Thoracic aorta (tissue), 2 donors: ENCODE measurements at regions not wholly inside any gene's neighbourhood (a gene's known extent, or its start where the extent isn't known, plus 50 kb on each side); places are given as distances from the start of the nearest gene placed in this dataset.

Source experiments
- ATAC-seq: fragments of 150-250 bp; one replicate; pipeline ENCODE4 v1.8.0; 2017; ENCODE audit warnings: low read depth; ENCODE audit not compliant: insufficient number of reproducible peaks, low FRiP score
- DNase-seq: peaks from one replicate; pipeline ENCODE4 v3.0.0-alpha.2; 2020; ENCODE audit warnings: low spot score
- H3K27ac ChIP-seq, 2 donors: fragments of 200-600 bp; sonication (generic); 1 replicate in 1 of 2; 2 replicates in 1 of 2; pipeline ENCODE4 v1.5.1; 2016; ENCODE audit warnings: mild to moderate bottlenecking in 2 of 2, moderate library complexity in 2 of 2
- H3K27me3 ChIP-seq: fragments of 200-600 bp; sonication (generic); replicated peaks from 2 replicates; pipeline ENCODE4 v1.6.0; 2016; ENCODE audit warnings: mild to moderate bottlenecking; ENCODE audit not compliant: insufficient read depth
- H3K36me3 ChIP-seq: fragments of 200-600 bp; sonication (generic); one replicate; pipeline ENCODE4 v1.5.1; 2016
- H3K4me1 ChIP-seq, 2 donors: fragments of 200-600 bp; sonication (generic); 1 replicate in 1 of 2; 2 replicates in 1 of 2; pipeline versions ENCODE4 v1.5.1 to v1.6.0; 2016; ENCODE audit warnings: low read depth in 2 of 2, mild to moderate bottlenecking in 1 of 2; ENCODE audit not compliant: control insufficient read depth in 1 of 2
- H3K4me3 ChIP-seq: fragments of 200-600 bp; sonication (generic); 2 replicates; pipeline ENCODE4 v1.5.1; 2016; ENCODE audit warnings: mild to moderate bottlenecking
- H3K9me3 ChIP-seq: fragments of 200-600 bp; sonication (generic); 2 replicates; pipeline ENCODE4 v1.5.1; 2016
- CTCF ChIP-seq: fragments of 200-600 bp; sonication (generic); IDR thresholded peaks from one replicate; pipeline ENCODE4 v1.5.1; 2019; ENCODE audit warnings: antibody characterized with exemption

GRCh38 chr12:39040275-39040674, 134.9 kb upstream of the CPNE8 start:
- Histone ChIP-seq H3K4me1 (no peaks in the 10 kb centered on the region), H3K27me3 (no peaks in the 10 kb centered on the region), H3K4me3 (no peak overlapping the region), H3K9me3 (no peaks in the 10 kb centered on the region), H3K27ac (no peak overlapping the region), H3K36me3 (no peaks in the 10 kb centered on the region)
- no peak for DNase-seq
- ATAC-seq, result no peak
- no peak for TF ChIP-seq CTCF

DNA sequence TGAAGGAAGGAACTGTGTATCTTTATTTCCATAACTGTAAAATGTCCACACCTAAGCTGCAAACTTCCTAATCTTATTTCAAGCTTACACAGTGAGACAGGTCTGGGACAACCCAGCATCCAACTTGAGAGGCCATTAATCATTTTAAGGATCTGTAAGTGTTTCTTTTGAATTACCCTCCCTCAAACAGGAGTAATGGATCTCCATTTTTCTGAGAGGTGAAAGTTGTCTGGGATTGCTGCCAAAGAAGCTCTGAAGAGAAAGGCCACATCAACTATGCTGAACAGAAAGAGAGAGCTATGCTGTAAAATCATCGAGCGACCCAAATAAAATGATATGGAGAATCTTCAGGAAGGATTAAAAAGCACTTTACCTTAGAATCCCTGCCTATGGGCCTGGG, 131.7 kb upstream of the CPNE8 start:
- Histone ChIP-seq H3K36me3 (no peaks in the 10 kb centered on the region), H3K4me3 (no peak overlapping the region), H3K27ac (no peak overlapping the region), H3K9me3 (no peaks in the 10 kb centered on the region), H3K27me3 (no peaks in the 10 kb centered on the region), H3K4me1 (no peaks in the 10 kb centered on the region)
- ATAC-seq, result no peak
- no peak for DNase-seq
- no peak for TF ChIP-seq CTCF

GRCh38 chr12:39036105-39036504, 130.7 kb upstream of the CPNE8 start:
- no peaks in the 10 kb centered on the region for H3K9me3 ChIP-seq
- no peak for TF ChIP-seq CTCF
- no peak overlapping the region for H3K27ac ChIP-seq
- no peaks in the 10 kb centered on the region for H3K36me3 ChIP-seq
- no peak for DNase-seq
- no peaks in the 10 kb centered on the region for H3K4me1 ChIP-seq
- no peak overlapping the region for H3K4me3 ChIP-seq
- no peak for ATAC-seq
- H3K27me3 ChIP-seq, result no peaks in the 10 kb centered on the region

DNA sequence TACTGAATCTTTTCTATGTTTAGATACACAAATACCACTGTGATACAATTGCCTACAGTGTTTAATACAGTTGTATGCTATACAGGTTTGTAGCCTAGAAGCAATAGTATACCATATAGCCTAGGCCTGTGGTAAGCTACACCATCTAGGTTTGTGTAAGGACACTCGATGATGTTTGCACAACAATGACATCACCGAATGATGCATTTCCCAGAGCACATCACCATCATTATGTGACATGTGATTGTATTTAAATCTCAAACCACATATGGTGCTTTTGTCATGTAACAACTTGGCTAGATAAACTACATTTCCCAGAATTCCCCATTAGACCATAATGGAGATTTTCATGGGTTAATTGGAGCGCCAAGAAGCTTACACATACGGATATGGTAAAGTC, 128.4 kb upstream of the CPNE8 start:
- no peak for DNase-seq
- H3K27ac ChIP-seq, result no peak overlapping the region
- no peak for TF ChIP-seq CTCF
- no peaks in the 10 kb centered on the region for H3K36me3 ChIP-seq
- no peak for ATAC-seq
- no peaks in the 10 kb centered on the region for H3K4me1 ChIP-seq
- no peaks in the 10 kb centered on the region for H3K9me3 ChIP-seq
- no peak overlapping the region for H3K4me3 ChIP-seq
- H3K27me3 ChIP-seq, result no peaks in the 10 kb centered on the region

- no peak for TF ChIP-seq CTCF
- ATAC-seq (no peak), DNase-seq (no peak)
- Histone ChIP-seq H3K36me3 (no peaks in the 10 kb centered on the region), H3K4me1 (no peaks in the 10 kb centered on the region), H3K4me3 (no peak overlapping the region), H3K9me3 (no peaks in the 10 kb centered on the region), H3K27me3 (no peaks in the 10 kb centered on the region), H3K27ac (no peak overlapping the region)
Measured at GRCh38 chr12:39032448-39032847, 127.1 kb upstream of the CPNE8 start.
